ENCODE measurements at regions not wholly inside any gene's neighbourhood (a gene's known extent, or its start where the extent isn't known, plus 50 kb on each side); places are given as distances from the start of the nearest gene placed in this dataset.

DNA sequence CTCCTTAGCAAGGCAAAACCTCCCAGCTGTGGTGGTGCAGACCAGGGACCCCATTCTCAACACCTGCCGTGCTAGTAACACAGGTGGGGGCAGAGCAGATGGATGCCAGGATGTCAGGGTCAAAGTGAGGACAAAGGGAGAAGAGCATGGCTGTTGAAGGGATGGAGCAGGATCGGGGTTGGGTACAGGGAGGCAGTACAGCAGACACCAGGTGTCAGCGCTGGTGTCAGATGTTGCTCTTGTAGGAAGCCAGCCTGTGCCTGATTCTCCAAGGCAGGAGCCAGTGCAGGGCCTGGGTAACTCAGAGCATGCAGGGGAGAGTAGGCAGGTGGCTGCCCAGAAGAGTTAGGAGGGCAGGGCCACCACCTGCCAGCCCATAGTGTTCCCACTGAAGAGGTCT, 222.1 kb upstream of the SPRED2 start:
- Mint-ChIP-seq H3K4me3 (ENCODE audit: low read depth) (no peak overlapping the region), H3K27ac (no peak overlapping the region), H3K9me3 (ENCODE audit: low read depth) (no peaks in the 10 kb centered on the region), H3K27me3 (peaks cover 80% of the 10 kb centered on the region), H3K4me1 (ENCODE audit: low read depth) (peaks cover 41% of the 10 kb centered on the region), H3K36me3 (ENCODE audit: insufficient read depth) (no peaks in the 10 kb centered on the region)
- no peak for DNase-seq (ENCODE audit: low spot score, unreplicated experiment)
- TF ChIP-seq, protein P1, sequence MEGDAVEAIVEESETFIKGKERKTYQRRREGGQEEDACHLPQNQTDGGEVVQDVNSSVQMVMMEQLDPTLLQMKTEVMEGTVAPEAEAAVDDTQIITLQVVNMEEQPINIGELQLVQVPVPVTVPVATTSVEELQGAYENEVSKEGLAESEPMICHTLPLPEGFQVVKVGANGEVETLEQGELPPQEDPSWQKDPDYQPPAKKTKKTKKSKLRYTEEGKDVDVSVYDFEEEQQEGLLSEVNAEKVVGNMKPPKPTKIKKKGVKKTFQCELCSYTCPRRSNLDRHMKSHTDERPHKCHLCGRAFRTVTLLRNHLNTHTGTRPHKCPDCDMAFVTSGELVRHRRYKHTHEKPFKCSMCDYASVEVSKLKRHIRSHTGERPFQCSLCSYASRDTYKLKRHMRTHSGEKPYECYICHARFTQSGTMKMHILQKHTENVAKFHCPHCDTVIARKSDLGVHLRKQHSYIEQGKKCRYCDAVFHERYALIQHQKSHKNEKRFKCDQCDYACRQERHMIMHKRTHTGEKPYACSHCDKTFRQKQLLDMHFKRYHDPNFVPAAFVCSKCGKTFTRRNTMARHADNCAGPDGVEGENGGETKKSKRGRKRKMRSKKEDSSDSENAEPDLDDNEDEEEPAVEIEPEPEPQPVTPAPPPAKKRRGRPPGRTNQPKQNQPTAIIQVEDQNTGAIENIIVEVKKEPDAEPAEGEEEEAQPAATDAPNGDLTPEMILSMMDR (IDR thresholded peaks at IDR 0.05; ENCODE audit: unreplicated experiment): no peak

GRCh38 chr2:65652066-65652465, 219.7 kb upstream of the SPRED2 start:
- Mint-ChIP-seq H3K9me3 (ENCODE audit: low read depth) (no peaks in the 10 kb centered on the region), H3K4me3 (ENCODE audit: low read depth) (no peak overlapping the region), H3K27ac (no peak overlapping the region), H3K27me3 (peaks cover 79% of the 10 kb centered on the region), H3K36me3 (ENCODE audit: insufficient read depth) (no peaks in the 10 kb centered on the region), H3K4me1 (ENCODE audit: low read depth) (peaks cover 34% of the 10 kb centered on the region)
- TF ChIP-seq, protein P1 (IDR thresholded peaks at IDR 0.05; ENCODE audit: unreplicated experiment): no peak
- no peak for DNase-seq (ENCODE audit: low spot score, unreplicated experiment)

DNA sequence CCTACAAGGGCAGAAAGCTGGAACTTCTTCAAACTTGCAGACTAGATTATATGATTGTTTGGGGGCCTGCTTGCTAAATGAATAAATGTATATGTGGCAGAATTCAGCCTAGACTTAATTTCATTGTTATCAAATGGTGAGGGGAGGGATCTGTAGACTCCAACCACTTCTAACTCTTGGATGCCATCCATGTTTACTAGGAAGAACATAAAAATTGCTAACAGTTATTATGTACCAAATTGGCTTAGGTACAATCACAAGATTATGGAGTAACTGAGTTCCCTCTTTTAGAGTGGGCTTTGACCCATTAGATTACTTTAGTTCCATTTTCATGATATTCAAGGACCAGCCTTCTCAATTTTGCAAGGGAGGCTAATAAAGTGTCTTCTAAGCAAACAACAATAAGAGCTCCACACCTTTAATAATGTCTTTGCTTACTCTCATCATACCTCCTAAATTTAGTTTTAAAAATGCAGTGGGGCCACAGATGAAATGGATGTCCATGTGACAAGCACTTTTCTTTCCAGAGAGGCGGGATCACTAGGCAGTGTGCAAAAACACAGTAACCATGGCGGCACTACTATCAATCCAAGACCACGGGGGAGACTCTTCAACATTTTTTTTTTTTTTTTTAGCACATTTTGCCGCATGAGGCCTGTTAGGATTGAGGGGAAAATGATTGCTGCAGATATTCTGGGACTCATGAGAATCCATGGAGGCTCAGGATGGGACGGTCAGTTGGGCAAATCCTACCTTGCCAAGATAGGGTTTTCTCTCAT, 217.6 kb upstream of the SPRED2 start:
- H3K4me1 Mint-ChIP-seq (ENCODE audit: low read depth): peaks cover 23% of the 10 kb centered on the region
- peaks cover 82% of the 10 kb centered on the region for H3K27me3 Mint-ChIP-seq
- TF ChIP-seq, protein P1 (IDR thresholded peaks at IDR 0.05; ENCODE audit: unreplicated experiment): no peak
- no peak for DNase-seq (ENCODE audit: low spot score, unreplicated experiment)
- H3K9me3 Mint-ChIP-seq (ENCODE audit: low read depth): no peaks in the 10 kb centered on the region
- no peak overlapping the region for H3K27ac Mint-ChIP-seq
- H3K4me3 Mint-ChIP-seq (ENCODE audit: low read depth): no peak overlapping the region
- H3K36me3 Mint-ChIP-seq (ENCODE audit: insufficient read depth): no peaks in the 10 kb centered on the region

DNA sequence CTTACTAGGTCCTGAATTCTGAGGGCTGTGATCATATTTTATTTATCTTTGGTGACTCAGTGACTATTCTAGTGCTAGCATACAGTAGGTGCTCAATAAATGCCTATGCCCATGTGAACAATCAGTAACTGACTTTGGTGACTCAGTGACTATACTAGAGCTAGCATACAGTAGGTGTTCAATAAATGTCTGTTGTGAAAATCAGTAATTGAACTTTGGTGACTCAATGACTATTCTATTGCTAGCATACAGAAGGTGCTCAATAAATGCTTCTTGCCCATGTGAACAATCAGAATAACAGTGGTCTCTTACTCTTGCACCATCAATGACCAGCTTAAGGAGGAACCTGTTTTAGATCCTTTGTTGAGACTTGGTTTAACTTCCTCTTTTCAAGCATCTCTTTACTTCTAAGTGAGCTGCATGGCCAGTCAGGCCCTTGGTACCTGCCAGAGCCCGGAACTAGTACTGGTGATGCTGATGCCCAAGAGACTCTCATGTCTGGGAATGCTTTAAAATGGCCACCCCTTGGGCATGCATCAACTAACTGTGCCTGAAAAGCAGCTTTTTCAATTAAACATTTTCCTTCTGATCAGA, 214.9 kb upstream of the SPRED2 start:
- no peaks in the 10 kb centered on the region for H3K36me3 Mint-ChIP-seq (ENCODE audit: insufficient read depth)
- no peaks in the 10 kb centered on the region for H3K9me3 Mint-ChIP-seq (ENCODE audit: low read depth)
- H3K4me3 Mint-ChIP-seq (ENCODE audit: low read depth): no peak overlapping the region
- H3K27ac Mint-ChIP-seq: no peak overlapping the region
- TF ChIP-seq, protein P1 (IDR thresholded peaks at IDR 0.05; ENCODE audit: unreplicated experiment): no peak
- no peak for DNase-seq (ENCODE audit: low spot score, unreplicated experiment)
- H3K27me3 Mint-ChIP-seq: peaks cover 72% of the 10 kb centered on the region
- H3K4me1 Mint-ChIP-seq (ENCODE audit: low read depth): peaks cover 6% of the 10 kb centered on the region

DNA sequence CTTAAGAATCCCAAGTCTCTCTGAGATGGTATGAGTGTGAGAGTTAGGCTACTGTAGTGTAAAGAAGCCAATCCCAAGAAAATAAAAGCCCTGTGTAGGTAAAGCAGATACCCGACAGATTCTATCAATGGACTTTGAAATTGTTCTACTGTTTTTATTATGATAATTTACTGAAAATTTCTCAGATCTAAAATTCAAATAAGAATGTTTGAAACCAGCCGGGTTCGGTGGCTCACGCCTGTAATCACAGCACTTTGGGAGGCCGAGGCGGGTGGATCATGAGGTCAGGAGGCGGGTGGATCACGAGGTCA, 208.3 kb upstream of the SPRED2 start:
- Mint-ChIP-seq H3K4me3 (ENCODE audit: low read depth) (no peak overlapping the region), H3K9me3 (ENCODE audit: low read depth) (no peaks in the 10 kb centered on the region), H3K4me1 (ENCODE audit: low read depth) (peaks cover 2% of the 10 kb centered on the region), H3K27me3 (peaks cover 22% of the 10 kb centered on the region), H3K27ac (no peak overlapping the region), H3K36me3 (ENCODE audit: insufficient read depth) (no peaks in the 10 kb centered on the region)
- DNase-seq (ENCODE audit: low spot score, unreplicated experiment): no peak
- TF ChIP-seq, protein P1 (IDR thresholded peaks at IDR 0.05; ENCODE audit: unreplicated experiment): no peak
